ENCODE measurements at regions not wholly inside any gene's neighbourhood (a gene's known extent, or its start where the extent isn't known, plus 50 kb on each side); places are given as distances from the start of the nearest gene placed in this dataset.
"Not testable (repeated sequence)": the region's sequence is repeated elsewhere in the genome, so short reads cannot be mapped to it uniquely, and the experiment has no call there.

DNA sequence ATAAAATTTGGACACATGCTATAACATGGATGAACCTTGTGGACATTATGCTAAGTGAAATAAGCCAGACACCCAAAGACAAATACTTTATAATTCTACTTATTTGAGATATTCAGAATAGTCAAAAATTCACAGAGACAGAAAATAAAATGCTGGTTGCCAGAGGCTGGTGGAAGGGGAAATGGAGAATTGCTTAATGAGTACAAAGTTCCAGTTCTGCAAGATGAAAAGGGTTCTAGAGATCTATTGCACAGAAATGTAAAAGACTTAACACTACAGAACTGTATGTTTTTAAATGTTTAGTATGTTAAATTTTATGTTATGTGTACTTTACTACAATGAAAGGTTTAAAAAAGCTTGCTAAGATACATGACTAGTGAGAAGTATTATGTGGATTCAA is 344.8 kb downstream of the CNTN3 start:
- DNase-seq, result no peak

GRCh38 chr3:74268753-74269152 is 345.7 kb downstream of the CNTN3 start:
- DNase-seq, result no peak

GRCh38 chr3:74267588-74268184 is 346.8 kb downstream of the CNTN3 start:
- peak; percentile 3 for DNase-seq

DNA sequence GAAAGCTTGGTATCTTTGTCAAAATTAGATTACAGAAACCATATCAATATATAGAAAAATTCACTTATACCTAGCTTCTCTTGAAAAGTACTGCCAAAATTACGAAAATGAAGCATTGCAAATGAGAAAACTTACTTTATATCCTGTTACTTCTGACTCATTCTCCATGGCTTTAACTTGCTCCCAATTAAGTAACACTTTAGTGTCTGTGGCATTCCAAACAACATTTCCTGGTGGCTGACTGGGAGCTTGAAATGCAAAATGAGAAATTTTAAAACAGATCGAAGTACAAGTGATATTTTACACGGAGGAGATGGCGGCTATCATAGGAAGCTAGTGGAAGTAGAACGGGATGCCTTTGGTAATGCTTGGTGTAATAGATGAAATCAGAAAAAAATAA is 347.3 kb downstream of the CNTN3 start:
- DNase-seq, result no peak

GRCh38 chr3:74265069-74265468 is 349.4 kb downstream of the CNTN3 start:
- DNase-seq, result no peak

GRCh38 chr3:74263031-74263430 is 351.4 kb downstream of the CNTN3 start:
- no peak for DNase-seq

DNA sequence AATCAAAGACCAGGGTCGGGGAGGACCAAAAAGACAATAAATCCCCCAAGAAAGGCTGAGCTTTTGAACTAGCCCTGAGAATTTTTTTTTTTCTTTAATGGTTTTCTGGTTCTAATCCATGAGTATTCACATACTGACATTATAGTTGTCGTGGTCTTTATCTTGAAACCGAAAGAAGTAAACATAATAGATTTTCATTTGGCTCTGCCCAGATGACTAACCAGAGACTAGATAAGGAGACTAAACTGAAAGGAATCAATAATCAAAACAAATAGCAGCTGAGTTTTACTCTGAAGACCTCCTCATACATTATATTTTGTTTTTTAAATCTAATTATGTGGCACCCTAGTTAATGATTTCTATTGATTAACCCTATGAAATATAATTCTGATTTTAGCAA is 381.4 kb downstream of the CNTN3 start:
- no peak for DNase-seq

- DNase-seq, result no peak
Observed at GRCh38 chr3:74217467-74217866, 397.0 kb downstream of the CNTN3 start.

- no peak for DNase-seq
Observed at GRCh38 chr3:74214286-74214685, 400.2 kb downstream of the CNTN3 start.

- no peak for DNase-seq
Observed at GRCh38 chr3:74210739-74211138, 403.7 kb downstream of the CNTN3 start.

GRCh38 chr3:74200952-74201351 is 413.5 kb downstream of the CNTN3 start:
- no peak for DNase-seq

- DNase-seq, result not testable (repeated sequence)
Observed at GRCh38 chr3:74178664-74179063, 435.8 kb downstream of the CNTN3 start.

- DNase-seq, result no peak
Observed at GRCh38 chr3:74173090-74173489, 441.4 kb downstream of the CNTN3 start.

- no peak for DNase-seq
Observed at GRCh38 chr3:74167926-74168325, 446.5 kb downstream of the CNTN3 start.

DNA sequence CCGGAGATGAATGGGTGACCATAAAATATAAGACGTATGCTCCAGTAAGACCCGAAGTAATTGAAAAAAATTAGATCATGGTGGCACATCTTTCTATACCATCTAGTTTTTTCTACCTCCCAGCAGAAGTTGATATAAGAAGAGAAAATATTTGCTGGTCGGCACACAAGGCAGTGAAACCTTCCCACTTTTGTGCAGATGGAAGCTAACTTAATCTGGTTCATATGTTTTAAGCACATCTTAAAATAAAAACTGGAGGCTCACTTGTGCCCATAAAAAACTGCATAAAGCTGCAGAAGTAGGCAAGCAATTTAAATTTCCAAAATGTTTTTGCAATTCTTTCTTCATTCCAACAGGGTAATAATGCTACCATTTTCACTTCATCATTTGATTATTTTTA is 449.2 kb downstream of the CNTN3 start:
- no peak for DNase-seq

- DNase-seq, result no peak
Observed at GRCh38 chr3:74149466-74149865, 465.0 kb downstream of the CNTN3 start.

- DNase-seq, result no peak
Observed at GRCh38 chr3:74145277-74145676, 469.2 kb downstream of the CNTN3 start.

DNA sequence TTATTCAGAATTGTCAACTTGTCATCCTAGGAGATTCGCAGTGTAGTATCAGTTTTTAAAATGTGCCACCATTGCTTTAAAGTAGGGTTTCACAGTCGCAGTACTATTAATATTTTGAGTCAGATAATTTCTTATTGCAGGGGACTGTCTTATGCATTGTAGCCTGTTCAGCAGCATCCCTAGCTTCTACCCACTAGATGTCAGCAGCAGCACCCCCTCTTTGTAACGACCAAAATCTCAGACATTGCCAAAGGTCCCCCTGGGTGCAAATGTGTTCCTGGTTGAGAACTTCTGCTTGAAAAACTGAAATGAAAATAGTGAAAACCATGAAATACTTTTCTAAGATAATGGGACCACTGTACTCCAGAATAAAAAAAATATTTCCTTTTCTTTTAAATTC is 474.8 kb downstream of the CNTN3 start:
- no peak for DNase-seq

- no peak for DNase-seq
Observed at GRCh38 chr3:74137790-74138189, 476.7 kb downstream of the CNTN3 start.

DNA sequence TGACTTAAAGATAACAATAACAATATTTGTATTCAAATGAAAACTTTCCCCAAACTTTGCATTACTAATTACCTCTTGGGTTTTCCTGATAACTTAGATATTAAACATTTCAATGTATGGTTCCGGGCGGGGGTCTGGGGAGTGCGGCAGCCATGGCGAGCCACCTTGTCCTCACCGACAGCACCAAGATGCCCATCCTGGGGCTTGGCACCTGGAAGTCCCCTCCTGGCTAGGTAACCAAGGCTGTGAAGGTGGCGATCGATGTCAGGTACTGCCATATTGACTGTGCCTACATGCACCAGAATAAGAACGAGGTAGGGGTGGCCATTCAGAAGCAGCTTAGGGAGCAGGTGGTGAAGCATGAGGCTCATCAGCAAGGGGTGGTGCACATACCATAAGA is 478.7 kb downstream of the CNTN3 start:
- DNase-seq, result no peak

DNA sequence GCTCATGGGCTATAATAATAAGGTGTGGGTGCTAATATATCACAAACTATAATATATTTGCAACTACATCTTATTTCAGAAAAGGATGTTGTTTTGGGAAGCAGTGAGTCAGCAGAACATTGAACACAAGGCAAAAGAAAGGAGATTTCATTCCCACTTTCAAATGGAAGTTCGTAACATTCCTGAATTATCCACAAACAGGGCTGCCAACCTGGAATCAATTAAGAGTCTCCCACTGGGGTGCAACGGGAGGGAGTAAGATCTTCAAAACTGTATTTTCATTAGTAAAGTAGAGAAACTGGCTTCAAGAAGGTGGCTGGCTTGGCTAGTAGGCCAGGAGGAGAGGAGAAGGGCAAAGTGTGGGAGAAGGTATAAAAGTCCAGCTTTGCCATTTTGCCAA is 479.6 kb downstream of the CNTN3 start:
- DNase-seq, result no peak

DNA sequence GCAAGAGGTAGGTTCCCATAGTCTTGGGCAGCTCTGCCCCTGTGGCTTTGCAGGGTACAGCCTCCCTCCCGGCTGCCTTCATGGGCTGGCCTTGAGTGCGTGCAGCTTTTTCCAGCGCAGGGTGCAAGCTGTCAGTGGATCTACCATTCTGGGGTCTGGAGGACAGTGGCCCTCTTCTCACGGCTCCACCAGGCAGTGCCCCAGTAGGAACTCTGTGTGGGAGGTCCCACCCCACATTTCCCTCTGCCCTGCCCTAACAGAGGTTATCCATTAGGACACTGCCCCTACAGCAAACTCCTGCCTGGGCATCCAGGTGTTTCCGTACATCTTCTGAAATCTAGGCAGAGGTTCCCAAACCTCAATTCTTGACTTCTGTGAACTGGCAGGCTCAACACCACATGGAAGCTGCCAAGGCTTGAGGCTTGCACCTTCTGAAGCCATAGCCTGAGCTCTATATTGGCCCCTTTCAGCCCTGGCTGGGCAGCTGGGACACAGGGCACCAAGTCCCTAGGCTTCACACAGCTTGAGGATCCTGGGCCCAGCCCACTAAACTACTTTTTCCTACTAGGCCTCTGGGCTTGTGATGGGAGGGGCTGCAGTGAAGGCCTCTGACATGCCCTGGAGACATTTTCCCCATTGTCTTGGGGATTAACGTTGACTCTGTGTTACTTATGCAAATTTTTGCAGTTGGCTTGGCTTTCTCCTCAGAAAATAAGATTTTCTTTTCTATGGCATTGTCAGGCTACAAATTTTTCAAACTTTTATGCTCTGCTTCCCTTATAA is 482.7 kb downstream of the CNTN3 start:
- DNase-seq, result not testable (repeated sequence)

- no peak for DNase-seq
Observed at GRCh38 chr3:74129611-74130010, 484.8 kb downstream of the CNTN3 start.

- no peak for DNase-seq
Observed at GRCh38 chr3:74129056-74129455, 485.4 kb downstream of the CNTN3 start.

DNA sequence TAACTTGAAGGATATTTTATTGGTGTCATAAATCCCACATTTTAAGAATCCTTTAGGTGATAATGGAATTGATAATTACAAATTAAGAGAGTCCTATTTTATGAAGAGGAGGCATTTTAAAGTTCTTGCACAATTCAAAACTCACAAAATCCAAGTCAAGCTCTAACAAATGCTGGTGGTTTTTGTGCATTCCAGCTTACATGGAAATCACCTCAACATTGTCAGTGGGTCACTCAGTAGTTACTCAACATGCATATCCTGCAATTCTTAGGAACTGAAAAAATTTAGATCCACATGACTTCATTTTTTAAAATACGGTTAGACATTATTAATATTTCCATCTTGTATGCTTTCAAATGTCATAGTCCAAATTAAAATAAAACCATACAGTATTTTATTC is 487.2 kb downstream of the CNTN3 start:
- DNase-seq, result no peak
